ENCODE measurements at regions not wholly inside any gene's neighbourhood (a gene's known extent, or its start where the extent isn't known, plus 50 kb on each side); places are given as distances from the start of the nearest gene placed in this dataset.

GRCh38 chr14:71591929-71592328, 340.3 kb upstream of the RGS6 start:
- Mint-ChIP-seq H3K36me3 (ENCODE audit: low read depth) (peaks cover 24% of the 10 kb centered on the region), H3K27ac (peak overlapping the region; percentile 37), H3K4me1 (ENCODE audit: low read depth) (peaks cover 73% of the 10 kb centered on the region), H3K4me3 (no peak overlapping the region), H3K27me3 (ENCODE audit: insufficient read depth) (no peaks in the 10 kb centered on the region), H3K9me3 (no peaks in the 10 kb centered on the region)
- DNase-seq (ENCODE audit: low spot score): no peak
- intact Hi-C loops (cut with micrococcal nuclease): loop anchor here (1.0 kb wide), 1 partner anchor 37 kb away; no protein-coding TSS in a partner anchor

GRCh38 chr14:71592361-71592760, 339.9 kb upstream of the RGS6 start:
- peaks cover 26% of the 10 kb centered on the region for H3K36me3 Mint-ChIP-seq (ENCODE audit: low read depth)
- intact Hi-C loops (cut with micrococcal nuclease): loop anchor here (1.0 kb wide), 1 partner anchor 37 kb away; no protein-coding TSS in a partner anchor
- no peaks in the 10 kb centered on the region for H3K27me3 Mint-ChIP-seq (ENCODE audit: insufficient read depth)
- DNase-seq (ENCODE audit: low spot score): no peak
- H3K4me3 Mint-ChIP-seq: no peak overlapping the region
- H3K4me1 Mint-ChIP-seq (ENCODE audit: low read depth): peaks cover 74% of the 10 kb centered on the region
- H3K27ac Mint-ChIP-seq: no peak overlapping the region
- H3K9me3 Mint-ChIP-seq: no peaks in the 10 kb centered on the region

GRCh38 chr14:71593966-71594365, 338.3 kb upstream of the RGS6 start:
- intact Hi-C loops (cut with micrococcal nuclease): no loop called here
- Mint-ChIP-seq H3K4me3 (no peak overlapping the region), H3K4me1 (ENCODE audit: low read depth) (peaks cover 74% of the 10 kb centered on the region), H3K27me3 (ENCODE audit: insufficient read depth) (no peaks in the 10 kb centered on the region), H3K36me3 (ENCODE audit: low read depth) (peaks cover 25% of the 10 kb centered on the region), H3K9me3 (peaks cover 6% of the 10 kb centered on the region), H3K27ac (peak overlapping the region; percentile 62)
- no peak for DNase-seq (ENCODE audit: low spot score)

GRCh38 chr14:71594821-71595220, 337.4 kb upstream of the RGS6 start:
- intact Hi-C loops (cut with micrococcal nuclease): no loop called here
- Mint-ChIP-seq H3K27ac (peak overlapping the region; percentile 18), H3K36me3 (ENCODE audit: low read depth) (peaks cover 23% of the 10 kb centered on the region), H3K4me3 (no peak overlapping the region), H3K4me1 (ENCODE audit: low read depth) (peaks cover 69% of the 10 kb centered on the region), H3K27me3 (ENCODE audit: insufficient read depth) (no peaks in the 10 kb centered on the region), H3K9me3 (peaks cover 8% of the 10 kb centered on the region)
- DNase-seq (ENCODE audit: low spot score): peak; percentile 24

GRCh38 chr14:71595441-71595840, 336.8 kb upstream of the RGS6 start:
- Mint-ChIP-seq H3K27me3 (ENCODE audit: insufficient read depth) (no peaks in the 10 kb centered on the region), H3K9me3 (peaks cover 14% of the 10 kb centered on the region), H3K4me3 (no peak overlapping the region), H3K27ac (peak overlapping the region; percentile 2), H3K4me1 (ENCODE audit: low read depth) (peaks cover 67% of the 10 kb centered on the region), H3K36me3 (ENCODE audit: low read depth) (peaks cover 27% of the 10 kb centered on the region)
- DNase-seq (ENCODE audit: low spot score): no peak
- intact Hi-C loops (cut with micrococcal nuclease): no loop called here

- Mint-ChIP-seq H3K36me3 (ENCODE audit: low read depth) (peaks cover 40% of the 10 kb centered on the region), H3K27me3 (ENCODE audit: insufficient read depth) (no peaks in the 10 kb centered on the region), H3K4me3 (no peak overlapping the region), H3K4me1 (ENCODE audit: low read depth) (peaks cover 53% of the 10 kb centered on the region), H3K27ac (no peak overlapping the region), H3K9me3 (peaks cover 28% of the 10 kb centered on the region)
- no peak for DNase-seq (ENCODE audit: low spot score)
- intact Hi-C loops (cut with micrococcal nuclease): no loop called here
Observed at GRCh38 chr14:71597287-71597920, 334.8 kb upstream of the RGS6 start.

- Mint-ChIP-seq H3K27me3 (ENCODE audit: insufficient read depth) (no peaks in the 10 kb centered on the region), H3K27ac (peak overlapping the region; percentile 26), H3K4me1 (ENCODE audit: low read depth) (peaks cover 53% of the 10 kb centered on the region), H3K9me3 (peaks cover 34% of the 10 kb centered on the region), H3K4me3 (peak overlapping the region; percentile 1), H3K36me3 (ENCODE audit: low read depth) (peaks cover 43% of the 10 kb centered on the region)
- intact Hi-C loops (cut with micrococcal nuclease): no loop called here
- DNase-seq (ENCODE audit: low spot score): no peak
Observed at GRCh38 chr14:71597955-71598660, 334.1 kb upstream of the RGS6 start.

GRCh38 chr14:71600309-71600708, 331.9 kb upstream of the RGS6 start:
- no peak for DNase-seq (ENCODE audit: low spot score)
- peaks cover 40% of the 10 kb centered on the region for H3K4me1 Mint-ChIP-seq (ENCODE audit: low read depth)
- no peak overlapping the region for H3K27ac Mint-ChIP-seq
- peaks cover 49% of the 10 kb centered on the region for H3K36me3 Mint-ChIP-seq (ENCODE audit: low read depth)
- H3K9me3 Mint-ChIP-seq: peaks cover 44% of the 10 kb centered on the region
- no peaks in the 10 kb centered on the region for H3K27me3 Mint-ChIP-seq (ENCODE audit: insufficient read depth)
- intact Hi-C loops (cut with micrococcal nuclease): no loop called here
- no peak overlapping the region for H3K4me3 Mint-ChIP-seq

- no peak for DNase-seq (ENCODE audit: low spot score)
- intact Hi-C loops (cut with micrococcal nuclease): no loop called here
- H3K27ac Mint-ChIP-seq: no peak overlapping the region
- no peaks in the 10 kb centered on the region for H3K27me3 Mint-ChIP-seq (ENCODE audit: insufficient read depth)
- H3K4me1 Mint-ChIP-seq (ENCODE audit: low read depth): peaks cover 37% of the 10 kb centered on the region
- H3K9me3 Mint-ChIP-seq: peaks cover 48% of the 10 kb centered on the region
- no peak overlapping the region for H3K4me3 Mint-ChIP-seq
- H3K36me3 Mint-ChIP-seq (ENCODE audit: low read depth): peaks cover 48% of the 10 kb centered on the region
Observed at GRCh38 chr14:71602524-71602923, 329.7 kb upstream of the RGS6 start.

- peaks cover 41% of the 10 kb centered on the region for H3K36me3 Mint-ChIP-seq (ENCODE audit: low read depth)
- no peak overlapping the region for H3K27ac Mint-ChIP-seq
- no peak overlapping the region for H3K4me3 Mint-ChIP-seq
- no peaks in the 10 kb centered on the region for H3K27me3 Mint-ChIP-seq (ENCODE audit: insufficient read depth)
- peaks cover 27% of the 10 kb centered on the region for H3K4me1 Mint-ChIP-seq (ENCODE audit: low read depth)
- intact Hi-C loops (cut with micrococcal nuclease): no loop called here
- peaks cover 42% of the 10 kb centered on the region for H3K9me3 Mint-ChIP-seq
- no peak for DNase-seq (ENCODE audit: low spot score)
Observed at GRCh38 chr14:71604231-71604630, 328.0 kb upstream of the RGS6 start.

- Mint-ChIP-seq H3K36me3 (ENCODE audit: low read depth) (peaks cover 27% of the 10 kb centered on the region), H3K27ac (no peak overlapping the region), H3K27me3 (ENCODE audit: insufficient read depth) (no peaks in the 10 kb centered on the region), H3K4me3 (no peak overlapping the region), H3K9me3 (peaks cover 29% of the 10 kb centered on the region), H3K4me1 (ENCODE audit: low read depth) (peaks cover 27% of the 10 kb centered on the region)
- DNase-seq (ENCODE audit: low spot score): no peak
- intact Hi-C loops (cut with micrococcal nuclease): no loop called here
Observed at GRCh38 chr14:71606064-71606463, 326.2 kb upstream of the RGS6 start.

- Mint-ChIP-seq H3K4me1 (ENCODE audit: low read depth) (peaks cover 27% of the 10 kb centered on the region), H3K9me3 (peaks cover 24% of the 10 kb centered on the region), H3K36me3 (ENCODE audit: low read depth) (peaks cover 25% of the 10 kb centered on the region), H3K27me3 (ENCODE audit: insufficient read depth) (no peaks in the 10 kb centered on the region), H3K4me3 (no peak overlapping the region), H3K27ac (no peak overlapping the region)
- no peak for DNase-seq (ENCODE audit: low spot score)
- intact Hi-C loops (cut with micrococcal nuclease): no loop called here
Observed at GRCh38 chr14:71606575-71606974, 325.7 kb upstream of the RGS6 start.

GRCh38 chr14:71607056-71607455, 325.2 kb upstream of the RGS6 start:
- Mint-ChIP-seq H3K4me3 (no peak overlapping the region), H3K4me1 (ENCODE audit: low read depth) (peaks cover 27% of the 10 kb centered on the region), H3K36me3 (ENCODE audit: low read depth) (peaks cover 23% of the 10 kb centered on the region), H3K9me3 (peaks cover 19% of the 10 kb centered on the region), H3K27ac (no peak overlapping the region), H3K27me3 (ENCODE audit: insufficient read depth) (no peaks in the 10 kb centered on the region)
- intact Hi-C loops (cut with micrococcal nuclease): no loop called here
- no peak for DNase-seq (ENCODE audit: low spot score)

All from activated T-helper 1 cell treated with anti-CD3 and anti-CD28 coated beads, Interleukin-12 subunit alpha, Interleukin-12 subunit beta, Interleukin-2, Interleukin-4 antibody, amounts not matched to agents 30 ng/mL and 10 ng/mL and 1 ng/mL, durations not matched to agents 14 hours and 24 hours and 36 hours (primary cell).